ENCODE measurements at regions not wholly inside any gene's neighbourhood (a gene's known extent, or its start where the extent isn't known, plus 50 kb on each side); places are given as distances from the start of the nearest gene placed in this dataset.
A peak's percentile ranks its signal among the peaks of the same experiment; 100 is the strongest.

GRCh38 chr3:176523114-176523513 is 674.2 kb downstream of the TBL1XR1 start:
- DNase-seq = no peak

- DNase-seq = no peak
Measured at GRCh38 chr3:176522436-176522835, 674.8 kb downstream of the TBL1XR1 start.

- no peak for DNase-seq
Measured at GRCh38 chr3:176521531-176522175, 675.6 kb downstream of the TBL1XR1 start.

- no peak for DNase-seq
Measured at GRCh38 chr3:176514297-176514696, 683.0 kb downstream of the TBL1XR1 start.

GRCh38 chr3:176513604-176514003 is 683.7 kb downstream of the TBL1XR1 start:
- DNase-seq = no peak

- no peak for DNase-seq
Measured at GRCh38 chr3:176512037-176512436, 685.2 kb downstream of the TBL1XR1 start.

GRCh38 chr3:176510097-176510496 is 687.2 kb downstream of the TBL1XR1 start:
- DNase-seq = no peak

GRCh38 chr3:176505878-176506621 is 691.2 kb downstream of the TBL1XR1 start:
- DNase-seq = no peak

GRCh38 chr3:176491084-176491483 is 706.2 kb downstream of the TBL1XR1 start:
- DNase-seq = no peak

- DNase-seq = no peak
Measured at GRCh38 chr3:176490357-176490756, 706.9 kb downstream of the TBL1XR1 start.

GRCh38 chr3:176479248-176479647 is 718.0 kb downstream of the TBL1XR1 start:
- no peak for DNase-seq

GRCh38 chr3:176469694-176470205 is 727.5 kb downstream of the TBL1XR1 start:
- DNase-seq = no peak

- DNase-seq = no peak
Measured at GRCh38 chr3:176463610-176464009, 733.7 kb downstream of the TBL1XR1 start.

- DNase-seq = no peak
Measured at GRCh38 chr3:176447369-176447768, 749.9 kb downstream of the TBL1XR1 start.

GRCh38 chr3:176442326-176442725 is 755.0 kb downstream of the TBL1XR1 start:
- DNase-seq = no peak

- DNase-seq = no peak
Measured at GRCh38 chr3:176439729-176440128, 757.6 kb downstream of the TBL1XR1 start.

GRCh38 chr3:176431991-176432390 is 765.3 kb downstream of the TBL1XR1 start:
- DNase-seq = no peak

GRCh38 chr3:176431038-176431418 is 766.3 kb downstream of the TBL1XR1 start:
- no peak for DNase-seq

GRCh38 chr3:176430244-176431037 is 766.8 kb downstream of the TBL1XR1 start:
- DNase-seq = peak; percentile 76

- no peak for DNase-seq
Measured at GRCh38 chr3:176428552-176428951, 768.7 kb downstream of the TBL1XR1 start.

- no peak for DNase-seq
Measured at GRCh38 chr3:176426371-176426770, 770.9 kb downstream of the TBL1XR1 start.

- DNase-seq = no peak
Measured at GRCh38 chr3:176416870-176417269, 780.4 kb downstream of the TBL1XR1 start.

- DNase-seq = no peak
Measured at GRCh38 chr3:176415661-176416295, 781.5 kb downstream of the TBL1XR1 start.

All from NCI-H446 treated with DMSO at 0.1 percent for 48 hours (cell line).